Retinal pigment epithelial cell (primary cell): ENCODE measurements at regions not wholly inside any gene's neighbourhood (a gene's known extent, or its start where the extent isn't known, plus 50 kb on each side); places are given as distances from the start of the nearest gene placed in this dataset.

Experiments
- DNase-seq: peaks from one replicate; pipeline ENCODE4 v3.0.0-alpha.2; 2010; ENCODE audit warnings: low read depth
- H3K4me3 ChIP-seq: 2 replicates; pipeline ENCODE4 v1.5.1; 2011; ENCODE audit warnings: mild to moderate bottlenecking, low read length, control low read depth, moderate library complexity
- CTCF ChIP-seq: conservative IDR thresholded peaks from 2 replicates; pipeline ENCODE4 v1.5.1; 2011; ENCODE audit warnings: low read depth, low read length, control low read depth, inconsistent platforms

GRCh38 chr4:19260346-19260745 is 991.4 kb upstream of the SLIT2 start:
- no peak for TF ChIP-seq CTCF
- no peak for DNase-seq
- H3K4me3 ChIP-seq, result no peak overlapping the region

- TF ChIP-seq CTCF, result no peak
- no peak overlapping the region for H3K4me3 ChIP-seq
- DNase-seq, result no peak
These were observed 991.8 kb upstream of the SLIT2 start for GRCh38 chr4:19259920-19260319.

GRCh38 chr4:19256823-19257222 is 994.9 kb upstream of the SLIT2 start:
- H3K4me3 ChIP-seq, result no peak overlapping the region
- no peak for DNase-seq
- TF ChIP-seq CTCF, result no peak

GRCh38 chr4:19254486-19254885 is 997.2 kb upstream of the SLIT2 start:
- TF ChIP-seq CTCF, result no peak
- DNase-seq, result peak; percentile 31
- no peak overlapping the region for H3K4me3 ChIP-seq

- H3K4me3 ChIP-seq, result no peak overlapping the region
- DNase-seq, result no peak
- no peak for TF ChIP-seq CTCF
These were observed 1003.7 kb upstream of the SLIT2 start for GRCh38 chr4:19248023-19248422.

GRCh38 chr4:19241895-19242294 is 1009.8 kb upstream of the SLIT2 start:
- TF ChIP-seq CTCF, result no peak
- no peak for DNase-seq
- H3K4me3 ChIP-seq, result no peak overlapping the region

GRCh38 chr4:19239565-19239964 is 1012.1 kb upstream of the SLIT2 start:
- no peak for TF ChIP-seq CTCF
- no peak overlapping the region for H3K4me3 ChIP-seq
- peak; percentile 31 for DNase-seq
